GM21381 (cell line): ENCODE measurements at regions not wholly inside any gene's neighbourhood (a gene's known extent, or its start where the extent isn't known, plus 50 kb on each side); places are given as distances from the start of the nearest gene placed in this dataset.

ENCODE experiments used
- ATAC-seq: cut with Tn5 transposase; IDR thresholded peaks from one replicate; pipeline ENCODE4 v1.9.1; 2021; ENCODE audit warnings: mild to moderate bottlenecking, moderate library complexity; ENCODE audit not compliant: unreplicated experiment

DNA sequence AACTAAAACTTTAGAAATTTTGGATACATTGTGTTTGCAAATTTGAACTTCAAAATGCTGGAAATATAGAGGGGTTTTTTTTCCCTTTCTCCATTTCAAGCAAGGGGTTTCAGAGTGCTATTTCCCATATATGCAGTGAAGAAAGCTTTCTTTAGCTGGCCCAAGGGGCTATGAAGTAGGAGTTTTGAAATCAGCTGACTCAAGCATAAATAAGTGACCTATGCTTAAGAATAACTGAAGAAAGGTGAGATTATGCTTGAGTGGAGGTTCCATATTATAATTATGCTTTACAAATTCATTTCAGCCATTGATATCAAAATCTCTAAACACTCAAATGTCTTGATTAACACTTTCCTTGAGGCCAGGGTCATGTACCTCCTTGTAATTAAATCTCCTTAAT, 51.0 kb upstream of the RBBP8 start:
- ATAC-seq = no peak

GRCh38 chr18:22883179-22883578, 49.9 kb upstream of the RBBP8 start:
- no peak for ATAC-seq
